EH (cell line): ENCODE measurements at regions not wholly inside any gene's neighbourhood (a gene's known extent, or its start where the extent isn't known, plus 50 kb on each side); places are given as distances from the start of the nearest gene placed in this dataset.
"Not testable (repeated sequence)": the region's sequence is repeated elsewhere in the genome, so short reads cannot be mapped to it uniquely, and the experiment has no call there.

ENCODE experiments used
- DNase-seq: peaks from one replicate; pipeline ENCODE4 v3.0.0-alpha.2; 2015; ENCODE audit warnings: low read depth

DNA sequence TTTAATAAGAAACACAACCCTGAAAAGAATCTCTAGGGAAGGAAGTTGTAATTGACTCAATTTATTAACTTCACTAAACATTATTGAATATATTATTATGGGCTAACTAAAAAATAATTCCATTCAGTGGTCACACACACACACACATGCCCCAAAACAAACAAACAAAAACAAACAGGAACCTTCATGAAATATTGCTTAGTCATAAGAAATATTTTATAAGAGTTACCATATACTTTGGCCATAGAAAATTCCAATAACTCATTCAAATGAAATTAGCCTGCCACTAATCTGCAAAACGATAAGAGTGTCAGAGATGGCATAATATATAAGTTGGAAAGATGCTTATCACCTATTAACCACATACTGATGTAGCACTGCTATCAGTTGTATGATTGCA is 268.4 kb upstream of the AMIGO2 start:
- no peak for DNase-seq

DNA sequence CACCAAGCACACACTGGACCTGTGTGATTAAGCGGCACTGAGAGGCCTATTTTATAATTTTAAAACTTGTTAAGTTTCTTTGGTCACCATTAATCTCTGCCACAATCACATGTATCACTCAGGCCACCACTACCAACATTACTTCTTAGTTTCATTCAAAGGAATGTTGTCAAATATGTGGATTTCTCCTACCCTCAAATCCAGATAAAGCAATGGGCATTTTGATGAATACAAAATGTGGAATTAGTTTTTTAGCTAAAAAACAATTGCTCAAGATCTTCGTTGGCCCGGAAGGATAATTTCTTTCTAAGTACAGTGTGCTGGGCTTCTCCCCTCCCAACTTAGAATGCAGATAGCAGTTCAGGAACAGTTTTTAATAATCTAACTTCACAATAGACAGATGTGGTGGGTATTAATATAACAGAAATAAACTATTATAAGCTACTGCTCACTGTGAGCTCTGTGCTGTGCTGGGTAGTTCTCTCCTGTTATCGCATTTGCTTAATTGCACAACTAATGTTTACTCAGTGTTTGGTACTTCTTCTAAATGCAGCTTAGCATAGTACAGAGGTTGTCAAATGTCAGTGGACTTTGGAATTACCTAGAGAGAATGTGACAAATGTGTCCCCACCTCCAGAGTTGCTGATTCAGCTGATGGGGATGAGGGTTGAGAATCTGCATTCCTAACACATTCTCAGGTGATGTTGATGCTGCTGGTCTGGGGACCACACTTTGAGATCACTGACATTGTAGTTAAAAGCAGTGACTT is 266.7 kb upstream of the AMIGO2 start:
- peak; percentile 19 for DNase-seq

- peak; percentile 73 for DNase-seq
Measured at GRCh38 chr12:47343684-47344567, 264.2 kb upstream of the AMIGO2 start.

DNA sequence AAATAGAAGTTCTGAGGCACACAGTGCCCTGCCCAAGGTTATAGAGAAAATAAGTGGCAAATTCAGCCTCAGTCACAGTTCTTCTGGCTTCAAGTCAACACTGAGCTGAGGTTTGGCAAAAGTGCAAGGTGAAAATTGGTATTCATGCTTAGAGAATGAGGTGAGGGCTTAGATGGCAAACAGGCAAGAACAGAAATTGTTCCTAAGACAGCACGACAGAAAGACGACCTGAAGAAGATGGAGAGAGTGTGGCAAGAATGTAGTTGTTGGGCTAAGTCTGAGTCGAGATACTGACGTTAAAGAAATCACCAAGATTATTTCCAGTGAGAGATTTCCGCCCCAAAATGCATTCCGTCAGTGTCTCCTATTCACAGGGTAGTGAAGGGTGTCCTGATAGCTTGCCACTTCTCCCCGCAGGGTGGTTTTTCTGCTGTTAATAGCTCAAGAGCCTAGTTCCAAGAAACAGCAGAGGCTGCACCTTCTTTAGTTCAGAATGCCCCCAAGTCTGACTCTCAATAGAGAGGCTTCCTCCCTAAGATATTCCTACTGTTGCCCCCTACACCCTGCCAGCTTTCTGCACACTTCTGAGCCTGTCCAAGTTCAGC is 260.8 kb upstream of the AMIGO2 start:
- no peak for DNase-seq

- DNase-seq: no peak
Measured at GRCh38 chr12:47337581-47337980, 257.8 kb upstream of the AMIGO2 start.

- not testable (repeated sequence) for DNase-seq
Measured at GRCh38 chr12:47333271-47333858, 253.6 kb upstream of the AMIGO2 start.

DNA sequence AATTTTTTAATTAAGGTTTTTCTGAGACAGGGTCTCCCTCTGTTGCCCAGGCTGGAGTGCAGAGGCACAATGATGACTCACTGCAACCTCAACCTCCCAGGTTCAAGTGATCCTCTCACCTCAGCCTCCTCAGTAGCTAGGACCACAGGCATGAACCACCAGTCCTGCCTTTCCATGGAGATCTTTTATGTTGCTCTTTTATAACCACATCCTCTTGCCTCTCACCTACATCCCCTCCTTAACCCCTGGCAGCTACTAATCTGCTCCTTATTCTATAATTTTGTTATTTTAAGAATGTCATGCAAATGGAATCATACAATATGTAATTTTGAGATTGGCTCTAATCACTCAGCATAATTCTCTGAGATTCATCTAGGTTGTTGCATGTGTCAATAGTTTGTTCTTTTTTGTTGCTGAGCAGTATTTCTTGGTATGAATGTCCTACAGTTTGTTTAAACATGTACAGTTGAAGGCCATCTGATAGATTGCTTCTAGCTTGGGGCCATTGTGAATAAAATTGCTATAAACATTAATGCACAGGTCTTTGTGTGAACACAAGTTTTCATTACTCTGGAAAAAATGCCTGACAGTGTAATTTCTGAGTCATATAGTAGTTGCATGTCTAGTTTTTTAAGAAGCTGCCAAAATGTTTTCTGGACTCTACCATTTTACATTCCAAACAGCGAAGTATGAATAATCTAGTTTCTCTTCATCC is 249.2 kb upstream of the AMIGO2 start:
- DNase-seq: peak; percentile 81

GRCh38 chr12:47326190-47326589 is 246.4 kb upstream of the AMIGO2 start:
- no peak for DNase-seq

- DNase-seq: no peak
Measured at GRCh38 chr12:47323802-47324201, 244.0 kb upstream of the AMIGO2 start.

- no peak for DNase-seq
Measured at GRCh38 chr12:47321436-47321835, 241.7 kb upstream of the AMIGO2 start.

DNA sequence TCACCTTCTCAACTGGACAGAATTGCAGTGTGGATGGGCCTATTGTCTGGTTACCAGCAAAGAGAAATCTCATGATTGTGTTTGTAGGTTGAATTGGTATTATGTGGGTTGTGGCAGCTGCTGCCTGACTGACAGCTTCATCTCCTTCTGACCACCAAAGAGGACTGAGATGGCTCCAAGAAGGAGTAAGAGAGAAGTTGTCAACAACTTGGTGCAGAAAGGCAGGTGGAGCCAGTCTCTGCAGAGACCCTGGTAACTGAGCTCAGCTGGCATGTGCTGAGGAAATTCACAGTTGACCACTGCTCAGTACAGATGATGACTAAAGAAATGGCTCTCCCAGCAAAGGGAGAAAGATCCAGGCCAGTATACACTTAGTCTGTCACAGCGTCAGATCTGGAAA is 240.0 kb upstream of the AMIGO2 start:
- no peak for DNase-seq

GRCh38 chr12:47318963-47319362 is 239.2 kb upstream of the AMIGO2 start:
- no peak for DNase-seq

GRCh38 chr12:47317175-47317915 is 237.6 kb upstream of the AMIGO2 start:
- peak; percentile 61 for DNase-seq

DNA sequence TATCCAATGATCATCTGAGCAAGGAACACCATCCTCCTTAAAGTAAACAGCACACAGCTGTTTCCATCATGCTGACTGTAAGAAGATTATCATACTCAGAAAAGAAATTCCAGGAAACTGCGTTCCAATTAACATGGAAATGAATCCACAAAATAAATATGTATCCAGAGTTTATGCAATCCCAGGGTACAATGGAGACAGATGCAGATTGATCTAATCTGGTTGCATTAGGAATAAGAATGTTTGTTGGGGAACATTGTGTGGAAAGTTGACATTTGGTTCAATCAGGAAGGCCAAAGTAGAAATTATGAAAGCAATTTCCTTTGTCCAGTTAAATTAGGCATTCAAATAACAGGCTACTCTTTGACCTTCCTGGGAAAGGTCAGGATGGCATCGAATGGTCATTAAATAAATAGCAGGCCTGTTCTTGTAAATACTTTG is 236.9 kb upstream of the AMIGO2 start:
- peak; percentile 29 for DNase-seq

DNA sequence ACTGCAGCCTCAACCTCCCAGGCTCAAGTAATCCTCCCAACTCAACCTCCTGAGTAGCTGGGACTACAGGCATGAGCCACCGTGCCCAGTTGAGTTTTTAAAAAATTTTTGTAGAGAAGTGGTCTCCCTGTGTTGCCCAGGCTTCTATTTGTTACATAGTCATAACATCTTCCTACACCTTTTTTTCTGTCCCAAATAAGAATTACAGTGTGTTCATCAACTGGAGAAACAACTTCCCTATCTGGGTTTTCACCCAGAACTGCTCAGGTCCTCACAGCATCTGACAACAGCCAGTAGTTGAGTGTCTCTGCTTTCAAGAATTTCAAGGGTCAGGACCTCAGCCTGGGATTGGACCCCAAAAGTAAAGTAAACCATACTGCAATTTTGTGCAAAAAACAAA is 235.2 kb upstream of the AMIGO2 start:
- DNase-seq: no peak

DNA sequence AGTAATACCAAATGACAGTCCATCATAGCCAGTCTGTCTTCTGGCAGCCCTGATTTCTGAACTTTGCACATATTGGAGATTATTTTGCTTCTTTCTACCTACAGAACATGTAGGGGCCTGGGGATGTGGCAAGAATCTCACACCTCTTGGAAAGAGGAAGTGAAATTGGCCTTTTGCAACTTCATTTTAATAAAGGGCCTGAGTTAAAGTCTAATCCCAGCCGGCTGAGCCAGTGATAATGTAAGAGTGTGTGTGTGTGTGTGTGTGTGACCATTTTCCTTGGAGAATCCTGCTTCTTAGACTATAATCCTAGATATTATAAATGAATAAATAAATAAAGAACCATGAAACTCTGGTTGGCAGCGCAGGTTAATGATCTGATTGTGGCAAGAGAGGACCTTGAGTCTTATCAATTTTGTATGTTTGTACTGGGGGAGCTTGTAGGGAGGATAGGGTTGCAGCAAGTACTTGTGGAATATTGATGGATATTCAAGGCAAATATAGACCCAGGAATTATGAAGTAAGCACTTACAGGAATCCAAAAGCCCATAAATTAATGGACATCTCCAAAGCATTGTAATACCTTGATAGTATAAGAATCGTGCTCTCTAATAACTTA is 233.2 kb upstream of the AMIGO2 start:
- no peak for DNase-seq

DNA sequence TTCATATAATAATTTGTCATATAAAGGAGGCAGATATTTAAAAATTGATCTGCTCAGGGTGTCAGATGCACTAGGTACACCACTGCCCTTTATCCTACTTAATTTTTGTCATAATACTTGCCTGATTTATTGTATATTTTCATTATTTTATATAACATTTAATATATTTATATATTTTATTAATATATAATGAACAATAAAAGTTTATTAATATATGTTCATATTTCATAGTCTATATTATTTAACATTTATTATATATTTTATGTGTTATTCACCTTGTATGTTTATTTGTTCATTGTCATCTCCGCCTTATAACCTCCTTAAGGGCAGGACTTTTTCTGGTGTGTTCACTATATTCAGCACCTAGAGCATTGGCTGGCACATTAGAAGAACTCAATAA is 232.4 kb upstream of the AMIGO2 start:
- DNase-seq: no peak

- DNase-seq: no peak
Measured at GRCh38 chr12:47311568-47311967, 231.8 kb upstream of the AMIGO2 start.

- DNase-seq: no peak
Measured at GRCh38 chr12:47311010-47311409, 231.3 kb upstream of the AMIGO2 start.

DNA sequence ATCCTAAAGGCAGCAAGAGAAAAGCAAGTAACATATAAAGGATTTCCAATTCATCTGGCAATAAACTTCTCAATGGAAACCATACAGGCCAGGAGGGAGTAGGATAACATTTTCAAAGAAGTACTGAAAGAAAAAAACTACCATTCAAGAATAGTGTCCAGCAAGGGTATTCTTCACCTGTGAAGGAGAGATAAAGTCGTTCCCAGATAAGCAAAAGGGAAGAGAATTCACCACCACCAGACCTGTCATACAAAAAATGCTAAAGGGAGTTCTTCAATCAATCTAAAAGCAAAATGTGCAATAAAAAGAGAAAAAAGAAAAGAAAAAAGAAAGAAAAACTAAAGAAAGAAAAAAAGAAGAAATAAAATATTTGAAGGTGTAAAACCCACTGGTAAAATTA is 228.9 kb upstream of the AMIGO2 start:
- no peak for DNase-seq
